ENCODE measurements at regions not wholly inside any gene's neighbourhood (a gene's known extent, or its start where the extent isn't known, plus 50 kb on each side); places are given as distances from the start of the nearest gene placed in this dataset.

GRCh38 chr20:58073945-58074856 lies 154.3 kb downstream of the ANKRD60 start:
- no peaks in the 10 kb centered on the region for H3K9me3 ChIP-seq (ENCODE audit: low read length)
- no peak for DNase-seq (ENCODE audit: low spot score)
- no peak overlapping the region for H3K27ac ChIP-seq (ENCODE audit: low read depth, low read length, poor library complexity, severe bottlenecking)
- ChIA-PET POLR2A (no interaction called here), CTCF (ENCODE audit: unreplicated experiment) (no interaction called here)
- intact Hi-C loops (cut with micrococcal nuclease; ENCODE audit: unreplicated experiment) = no loop called here
- no peak overlapping the region for H3K4me2 ChIP-seq (ENCODE audit: low read length)
- no peak overlapping the region for H2AFZ ChIP-seq (ENCODE audit: low read length)
- H3K4me3 ChIP-seq (ENCODE audit: low read depth, low read length, poor library complexity, severe bottlenecking) = no peak overlapping the region
- no peaks in the 10 kb centered on the region for H3K9me2 ChIP-seq (ENCODE audit: insufficient read depth, low read length)
- H3K79me2 ChIP-seq (ENCODE audit: insufficient read depth, low read depth, low read length) = no peaks in the 10 kb centered on the region
- H4K20me1 ChIP-seq (ENCODE audit: insufficient read depth, low read length) = no peaks in the 10 kb centered on the region
- no TSS peak for BruUV-seq (replicated peaks)
- no peaks in the 10 kb centered on the region for H3K4me1 ChIP-seq (ENCODE audit: insufficient read depth, low read length, poor library complexity, severe bottlenecking)
- no peaks in the 10 kb centered on the region for H3K36me3 ChIP-seq (ENCODE audit: insufficient read depth, low read length)
- TF ChIP-seq, protein P1, sequence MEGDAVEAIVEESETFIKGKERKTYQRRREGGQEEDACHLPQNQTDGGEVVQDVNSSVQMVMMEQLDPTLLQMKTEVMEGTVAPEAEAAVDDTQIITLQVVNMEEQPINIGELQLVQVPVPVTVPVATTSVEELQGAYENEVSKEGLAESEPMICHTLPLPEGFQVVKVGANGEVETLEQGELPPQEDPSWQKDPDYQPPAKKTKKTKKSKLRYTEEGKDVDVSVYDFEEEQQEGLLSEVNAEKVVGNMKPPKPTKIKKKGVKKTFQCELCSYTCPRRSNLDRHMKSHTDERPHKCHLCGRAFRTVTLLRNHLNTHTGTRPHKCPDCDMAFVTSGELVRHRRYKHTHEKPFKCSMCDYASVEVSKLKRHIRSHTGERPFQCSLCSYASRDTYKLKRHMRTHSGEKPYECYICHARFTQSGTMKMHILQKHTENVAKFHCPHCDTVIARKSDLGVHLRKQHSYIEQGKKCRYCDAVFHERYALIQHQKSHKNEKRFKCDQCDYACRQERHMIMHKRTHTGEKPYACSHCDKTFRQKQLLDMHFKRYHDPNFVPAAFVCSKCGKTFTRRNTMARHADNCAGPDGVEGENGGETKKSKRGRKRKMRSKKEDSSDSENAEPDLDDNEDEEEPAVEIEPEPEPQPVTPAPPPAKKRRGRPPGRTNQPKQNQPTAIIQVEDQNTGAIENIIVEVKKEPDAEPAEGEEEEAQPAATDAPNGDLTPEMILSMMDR (conservative IDR thresholded peaks at IDR 0.05; ENCODE audit: low read length) = no peak

- Histone ChIP-seq H3K9me2 (ENCODE audit: insufficient read depth, low read length) (no peaks in the 10 kb centered on the region), H3K27ac (ENCODE audit: low read depth, low read length, poor library complexity, severe bottlenecking) (no peak overlapping the region), H3K4me1 (ENCODE audit: insufficient read depth, low read length, poor library complexity, severe bottlenecking) (no peaks in the 10 kb centered on the region), H4K20me1 (ENCODE audit: insufficient read depth, low read length) (no peaks in the 10 kb centered on the region), H3K9me3 (ENCODE audit: low read length) (no peaks in the 10 kb centered on the region), H3K79me2 (ENCODE audit: insufficient read depth, low read depth, low read length) (no peaks in the 10 kb centered on the region), H2AFZ (ENCODE audit: low read length) (no peak overlapping the region), H3K4me3 (ENCODE audit: low read depth, low read length, poor library complexity, severe bottlenecking) (no peak overlapping the region), H3K4me2 (ENCODE audit: low read length) (no peak overlapping the region), H3K36me3 (ENCODE audit: insufficient read depth, low read length) (no peaks in the 10 kb centered on the region)
- intact Hi-C loops (cut with micrococcal nuclease; ENCODE audit: unreplicated experiment) = no loop called here
- ChIA-PET POLR2A (interaction anchor here (1.1 kb wide), 1 partner anchor 43 kb away, joined by 4 read pairs; no protein-coding TSS in a partner anchor), CTCF (ENCODE audit: unreplicated experiment) (no interaction called here)
- no peak for TF ChIP-seq EZH2phosphoT487 (IDR thresholded peaks at IDR 0.05; ENCODE audit: borderline replicate concordance, low read depth, low read length)
- TF ChIP-seq, protein P1 (conservative IDR thresholded peaks at IDR 0.05; ENCODE audit: low read length) = no peak
- no TSS peak for BruUV-seq (replicated peaks)
- DNase-seq (ENCODE audit: low spot score) = no peak
These were observed 155.5 kb downstream of the ANKRD60 start for GRCh38 chr20:58072695-58073671.

Measured in OCI-LY7 (cell line).